K562 (cell line): ENCODE measurements at regions not wholly inside any gene's neighbourhood (a gene's known extent, or its start where the extent isn't known, plus 50 kb on each side); places are given as distances from the start of the nearest gene placed in this dataset.

Experiments used
- ATAC-seq: fragments of 200-7000 bp; cut with Tn5 transposase; 3 replicates; pipeline ENCODE4 v1.9.1; 2020; ENCODE audit warnings: moderate library complexity
- BruUV-seq: library from RNA; stranded (reverse); fragments of 400-500 nt; replicated peaks from 2 replicates; lab custom pipeline; 2021; lab: Mats Ljungman, UMichigan
- CTCF ChIA-PET: fragments of 300-600 bp; formaldehyde crosslinking; extraction: SDS; loops from one replicate; lab custom pipeline; 2021; ENCODE audit warnings: low intra/inter-chr PET ratio; lab: Yijun Ruan, JAX
- POLR2A ChIA-PET: fragments of 300-600, 350-650 bp; sonication (Branson Sonifier 250); formaldehyde crosslinking; extraction: SDS; loops from one replicate; lab custom pipeline; 2021; ENCODE audit warnings: antibody characterized with exemption, inconsistent platforms; lab: Yijun Ruan, JAX
- DNase-seq, 4 experiments: peaks; one replicate each; pipeline versions ENCODE4 v3.0.0 to v3.0.0-alpha.2; 2011 to 2018; ENCODE audit warnings: low spot score in 3 of 4, mixed read lengths in 3 of 4; ENCODE audit errors: extremely low read depth in 1 of 4
- FAIRE-seq: peaks from 2 replicates; lab custom pipeline; 2011; peaks lifted over from hg19 to GRCh38; lab: Jason Lieb, UNC
- H2AFZ ChIP-seq: 2 replicates; pipeline ENCODE4 v1.6.0; 2011; ENCODE audit warnings: low read depth, low read length, control low read depth, inconsistent platforms
- H3K27ac ChIP-seq: fragments of 200-600 bp; 3 replicates; pipeline ENCODE4 v1.8.0; 2011; ENCODE audit warnings: low read depth, mild to moderate bottlenecking, control low read depth, inconsistent platforms, low read length, moderate library complexity, mixed read lengths; ENCODE audit errors: extremely low read depth
- H3K27me3 ChIP-seq, 2 experiments: fragments of 300-600 bp in 1 of 2; 2 replicates in 1 of 2; 3 replicates in 1 of 2; pipeline versions ENCODE4 v1.6.0 to v1.8.0; 2011; ENCODE audit warnings: inconsistent platforms in 2 of 2, low read length in 2 of 2, mild to moderate bottlenecking in 1 of 2, mixed read lengths in 1 of 2, moderate library complexity in 1 of 2; ENCODE audit not compliant: control insufficient read depth in 2 of 2, insufficient read depth in 2 of 2
- H3K36me3 ChIP-seq: fragments of 300-600 bp; 3 replicates; pipeline ENCODE4 v1.8.0; 2011; ENCODE audit warnings: mild to moderate bottlenecking, low read length, inconsistent platforms; ENCODE audit not compliant: control insufficient read depth, insufficient read depth
- H3K4me1 ChIP-seq, 2 experiments: fragments of 200-600 bp in 1 of 2; replicated peaks in 1 of 2; 2 replicates in 1 of 2; 3 replicates in 1 of 2; pipeline versions ENCODE4 v1.5.1 to v1.8.0; 2011; ENCODE audit warnings: inconsistent platforms in 2 of 2, low read length in 2 of 2, mild to moderate bottlenecking in 1 of 2, mixed read lengths in 1 of 2, moderate library complexity in 1 of 2; ENCODE audit not compliant: control insufficient read depth in 2 of 2, insufficient read depth in 2 of 2
- H3K4me2 ChIP-seq: 2 replicates; pipeline ENCODE4 v1.6.1; 2011; ENCODE audit warnings: low read length, control low read depth, inconsistent platforms, mixed read lengths; ENCODE audit not compliant: insufficient read depth
- H3K4me3 ChIP-seq: fragments of 200-600 bp; sonication (generic), shearing (Covaris generic); 2 replicates; pipeline ENCODE4 v1.5.1; 2016; ENCODE audit warnings: control low read depth, inconsistent platforms
- H3K79me2 ChIP-seq: fragments of 200-600 bp; 3 replicates; pipeline ENCODE4 v1.8.0; 2011; ENCODE audit warnings: low read length, inconsistent platforms; ENCODE audit not compliant: control insufficient read depth, insufficient read depth
- H3K9ac ChIP-seq, 2 experiments: 2 replicates each; pipeline versions ENCODE4 v1.6.0 to v1.6.1; 2011; ENCODE audit warnings: low read depth in 2 of 2, low read length in 2 of 2, control low read depth in 1 of 2, inconsistent platforms in 1 of 2, mild to moderate bottlenecking in 1 of 2, mixed read lengths in 1 of 2; ENCODE audit not compliant: insufficient read depth in 1 of 2
- H3K9me1 ChIP-seq: one replicate; pipeline ENCODE4 v1.6.0; 2011; ENCODE audit warnings: inconsistent platforms, mild to moderate bottlenecking, low read length, moderate library complexity; ENCODE audit not compliant: control insufficient read depth, insufficient read depth
- H3K9me3 ChIP-seq: replicated peaks from 2 replicates; pipeline ENCODE4 v1.5.1; 2011; ENCODE audit warnings: low read depth, low read length, inconsistent platforms; ENCODE audit not compliant: control insufficient read depth, insufficient read depth
- H4K20me1 ChIP-seq: replicated peaks from 2 replicates; pipeline ENCODE4 v1.6.1; 2011; ENCODE audit warnings: low read length, inconsistent platforms, mixed read lengths; ENCODE audit not compliant: control insufficient read depth, insufficient read depth
- CTCF ChIP-seq, 3 experiments: IDR thresholded peaks in 2 of 3; conservative IDR thresholded peaks in 1 of 3; 2 replicates each; pipeline ENCODE4 v1.5.1; 2011 to 2012; ENCODE audit warnings: low read length in 3 of 3, mild to moderate bottlenecking in 3 of 3, control low read depth in 2 of 3, improper control_type of control experiment in 1 of 3, inconsistent platforms in 1 of 3, low read depth in 1 of 3, mixed read lengths in 1 of 3, moderate library complexity in 1 of 3; ENCODE audit not compliant: insufficient read depth in 2 of 3
- ETV5 ChIP-seq: sonication (generic); formaldehyde crosslinking; IDR thresholded peaks from 2 replicates; pipeline ENCODE4 v1.4.0; 2020; ENCODE audit warnings: low read depth, mild to moderate bottlenecking, missing genetic modification reagents
- HOXB6 ChIP-seq: fragments of 250-450 bp; sonication (Bioruptor Pico); IDR thresholded peaks from 2 replicates; pipeline ENCODE4 v1.5.1; 2022; ENCODE audit warnings: mild to moderate bottlenecking, borderline replicate concordance
- L3MBTL2 ChIP-seq: fragments of 450-650 bp; IDR thresholded peaks from 2 replicates; pipeline ENCODE4 v1.6.1; 2016; ENCODE audit warnings: mild to moderate bottlenecking, moderate library complexity
- SFPQ ChIP-seq: fragments of 200-400 bp; formaldehyde crosslinking; IDR thresholded peaks from 2 replicates; pipeline ENCODE4 v1.6.1; 2017; ENCODE audit warnings: mild to moderate bottlenecking, low read depth, low read length, moderate library complexity
- SMARCE1 ChIP-seq: fragments of 450-650 bp; IDR thresholded peaks from 2 replicates; pipeline ENCODE4 v1.7.1; 2016; ENCODE audit warnings: mild to moderate bottlenecking
- SMC3 ChIP-seq: conservative IDR thresholded peaks from 2 replicates; pipeline ENCODE4 v1.6.1; 2011; ENCODE audit warnings: low read depth, low read length, improper control_type of control experiment; ENCODE audit not compliant: insufficient read depth
- ZNF280B ChIP-seq: fragments of 250-450 bp; sonication (Bioruptor Pico); IDR thresholded peaks from 2 replicates; pipeline ENCODE4 v1.5.1; 2021; ENCODE audit warnings: mild to moderate bottlenecking
- ZNF41 ChIP-seq: fragments of 250-450 bp; sonication (Bioruptor Pico); conservative IDR thresholded peaks from 2 replicates; pipeline ENCODE4 v1.4.0; 2020; ENCODE audit warnings: mild to moderate bottlenecking
- ZNF511 ChIP-seq: sonication (generic); formaldehyde crosslinking; IDR thresholded peaks from 2 replicates; pipeline ENCODE4 v1.8.0; 2022; ENCODE audit warnings: mild to moderate bottlenecking, missing genetic modification reagents
- WGBS: fragments of 100-300 bp; shearing (Covaris generic); methylation state at CpG from one replicate; pipeline ENCODE4 v1.1.6; 2016; ENCODE audit warnings: low coverage, mixed read lengths; ENCODE audit not compliant: insufficient coverage; ENCODE audit errors: missing lambda C conversion rate; 5-methylcytosine and 5-hydroxymethylcytosine counted together
- in situ Hi-C: fragments of 300-500 bp; cut with MboI; formaldehyde crosslinking; loops from 4 replicates; pipeline ENCODE4 v1.15.0; 2018; ENCODE audit warnings: inconsistent platforms, mixed read lengths
- intact Hi-C: fragments of 100-400 bp; cut with micrococcal nuclease; formaldehyde crosslinking; loops from 2 replicates; pipeline ENCODE4 v1.14.2; 2022

- TF ChIP-seq SFPQ (no peak), ZNF41 (no peak), HOXB6 (no peak), SMARCE1 (no peak), ZNF511 (CRISPR knock-in tag) (no peak)
These were observed 383.2 kb upstream of the ADAMTS9 start (continued) for GRCh38 chr3:65070968-65071367.

GRCh38 chr3:65060904-65061303 is 373.1 kb upstream of the ADAMTS9 start:
- Histone ChIP-seq H3K9me1 (no peaks in the 10 kb centered on the region), H3K9me3 (no peaks in the 10 kb centered on the region), H3K4me1 (no peaks in the 10 kb centered on the region; a peak in 1 of 5 replicates), H3K27ac (no peak overlapping the region), H3K36me3 (no peaks in the 10 kb centered on the region), H3K4me2 (no peak overlapping the region), H3K79me2 (no peaks in the 10 kb centered on the region), H2AFZ (peak overlapping the region; percentile 56), H3K9ac (no peak overlapping the region), H3K27me3 (no peaks in the 10 kb centered on the region), H3K4me3 (no peak overlapping the region), H4K20me1 (no peaks in the 10 kb centered on the region)
- no peak for TF ChIP-seq SMC3
- TF ChIP-seq ETV5 (CRISPR knock-in tag) = no peak
- no peak for TF ChIP-seq L3MBTL2
- TF ChIP-seq CTCF (IDR thresholded peaks at IDR 0.05 in 2 of 3, conservative IDR thresholded peaks at IDR 0.05 in 1 of 3; ENCODE audit: insufficient read depth in 2 of 3, low read depth in 1 of 3, low read length in 3 of 3) = peak in 2 of 3 experiments; percentile 14 to 26; a peak in 1 of 6 replicates
- TF ChIP-seq ZNF280B (CRISPR knock-in tag) = no peak
- BruUV-seq = no TSS peak
- CTCF ChIA-PET = no interaction called here
- DNase-seq (no peak), ATAC-seq (peak; percentile 56), FAIRE-seq (no peak)
- intact Hi-C loops = no loop called here
- 0% methylated on average over 1 of the region's 2 CpGs for WGBS
- POLR2A ChIA-PET = interaction anchor here (0.6 to 1.1 kb wide), 3 partner anchors 12 to 14 kb away, joined by 3 read pairs; no protein-coding TSS in a partner anchor
- in situ Hi-C loops = no loop called here
